NCI-H2081 treated with DMSO at 0.1 percent for 48 hours (cell line): ENCODE measurements at regions not wholly inside any gene's neighbourhood (a gene's known extent, or its start where the extent isn't known, plus 50 kb on each side); places are given as distances from the start of the nearest gene placed in this dataset.

Experiments
- DNase-seq: peaks from one replicate; lab custom pipeline; 2025; lab: John Stamatoyannopoulos, UW

- no peak for DNase-seq
Measured at GRCh38 chr5:172569861-172570558, 71.1 kb upstream of the NEURL1B start.

GRCh38 chr5:172568308-172568910 is 72.7 kb upstream of the NEURL1B start:
- no peak for DNase-seq

- no peak for DNase-seq
Measured at GRCh38 chr5:172567843-172568242, 73.2 kb upstream of the NEURL1B start.

- DNase-seq = no peak
Measured at GRCh38 chr5:172567294-172567693, 73.8 kb upstream of the NEURL1B start.

- DNase-seq = no peak
Measured at GRCh38 chr5:172565931-172566665, 75.0 kb upstream of the NEURL1B start.

- DNase-seq = no peak
Measured at GRCh38 chr5:172565455-172565854, 75.6 kb upstream of the NEURL1B start.

- no peak for DNase-seq
Measured at GRCh38 chr5:172564883-172565282, 76.2 kb upstream of the NEURL1B start.

- DNase-seq = peak; percentile 92
Measured at GRCh38 chr5:172564188-172564587, 76.9 kb upstream of the NEURL1B start.

GRCh38 chr5:172562443-172562842 is 78.6 kb upstream of the NEURL1B start:
- DNase-seq = no peak

- no peak for DNase-seq
Measured at GRCh38 chr5:172561151-172561550, 79.9 kb upstream of the NEURL1B start.

GRCh38 chr5:172559004-172559932 is 81.8 kb upstream of the NEURL1B start:
- DNase-seq = no peak

GRCh38 chr5:172558076-172558976 is 82.7 kb upstream of the NEURL1B start:
- no peak for DNase-seq

GRCh38 chr5:172556971-172557461 is 84.0 kb upstream of the NEURL1B start:
- DNase-seq = no peak

GRCh38 chr5:172556262-172556661 is 84.8 kb upstream of the NEURL1B start:
- DNase-seq = no peak

GRCh38 chr5:172554562-172554961 is 86.5 kb upstream of the NEURL1B start:
- no peak for DNase-seq

- no peak for DNase-seq
Measured at GRCh38 chr5:172553903-172554302, 87.2 kb upstream of the NEURL1B start.

- DNase-seq = no peak
Measured at GRCh38 chr5:172553167-172553566, 87.9 kb upstream of the NEURL1B start.

- no peak for DNase-seq
Measured at GRCh38 chr5:172550996-172551395, 90.1 kb upstream of the NEURL1B start.

- no peak for DNase-seq
Measured at GRCh38 chr5:172550096-172550765, 90.8 kb upstream of the NEURL1B start.

- DNase-seq = no peak
Measured at GRCh38 chr5:172549696-172550095, 91.4 kb upstream of the NEURL1B start.
